GM12865 (cell line): ENCODE measurements at regions not wholly inside any gene's neighbourhood (a gene's known extent, or its start where the extent isn't known, plus 50 kb on each side); places are given as distances from the start of the nearest gene placed in this dataset.
"Not testable (repeated sequence)": the region's sequence is repeated elsewhere in the genome, so short reads cannot be mapped to it uniquely, and the experiment has no call there.

ENCODE experiments used
- DNase-seq: peaks from one replicate; pipeline ENCODE4 v3.0.0; 2010; ENCODE audit warnings: low read depth
- H3K4me3 ChIP-seq: 2 replicates; pipeline ENCODE4 v1.5.1; 2011; ENCODE audit warnings: mild to moderate bottlenecking, low read depth, low read length, control low read depth
- TF ChIP-seq, protein P1 (sequence below): IDR thresholded peaks from 2 replicates; pipeline ENCODE4 v1.5.1; 2011; ENCODE audit warnings: low read length, control low read depth, low read depth, inconsistent platforms; ENCODE audit not compliant: insufficient read depth; ENCODE audit errors: missing control alignments

DNA sequence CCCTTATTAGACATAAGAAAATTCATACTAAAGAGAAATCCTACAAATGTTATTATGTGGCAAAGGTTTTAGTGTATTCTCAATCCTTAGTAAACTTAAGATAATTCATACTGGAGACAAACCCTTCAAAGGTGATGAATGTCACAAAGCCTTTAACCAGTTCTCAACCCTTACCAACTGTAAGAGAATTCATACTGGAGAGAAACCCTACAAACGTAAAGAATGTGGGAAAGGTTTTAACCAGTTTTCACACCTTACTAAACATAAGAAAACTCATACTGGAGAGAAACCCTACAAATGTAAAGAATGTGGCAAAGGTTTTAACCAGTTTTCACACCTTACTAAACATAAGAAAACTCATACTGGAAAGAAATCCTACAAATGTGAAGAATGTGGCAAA lies 93.2 kb downstream of the ZNF680 start:
- TF ChIP-seq, protein P1, sequence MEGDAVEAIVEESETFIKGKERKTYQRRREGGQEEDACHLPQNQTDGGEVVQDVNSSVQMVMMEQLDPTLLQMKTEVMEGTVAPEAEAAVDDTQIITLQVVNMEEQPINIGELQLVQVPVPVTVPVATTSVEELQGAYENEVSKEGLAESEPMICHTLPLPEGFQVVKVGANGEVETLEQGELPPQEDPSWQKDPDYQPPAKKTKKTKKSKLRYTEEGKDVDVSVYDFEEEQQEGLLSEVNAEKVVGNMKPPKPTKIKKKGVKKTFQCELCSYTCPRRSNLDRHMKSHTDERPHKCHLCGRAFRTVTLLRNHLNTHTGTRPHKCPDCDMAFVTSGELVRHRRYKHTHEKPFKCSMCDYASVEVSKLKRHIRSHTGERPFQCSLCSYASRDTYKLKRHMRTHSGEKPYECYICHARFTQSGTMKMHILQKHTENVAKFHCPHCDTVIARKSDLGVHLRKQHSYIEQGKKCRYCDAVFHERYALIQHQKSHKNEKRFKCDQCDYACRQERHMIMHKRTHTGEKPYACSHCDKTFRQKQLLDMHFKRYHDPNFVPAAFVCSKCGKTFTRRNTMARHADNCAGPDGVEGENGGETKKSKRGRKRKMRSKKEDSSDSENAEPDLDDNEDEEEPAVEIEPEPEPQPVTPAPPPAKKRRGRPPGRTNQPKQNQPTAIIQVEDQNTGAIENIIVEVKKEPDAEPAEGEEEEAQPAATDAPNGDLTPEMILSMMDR: no peak
- DNase-seq: no peak
- H3K4me3 ChIP-seq: no peak overlapping the region

DNA sequence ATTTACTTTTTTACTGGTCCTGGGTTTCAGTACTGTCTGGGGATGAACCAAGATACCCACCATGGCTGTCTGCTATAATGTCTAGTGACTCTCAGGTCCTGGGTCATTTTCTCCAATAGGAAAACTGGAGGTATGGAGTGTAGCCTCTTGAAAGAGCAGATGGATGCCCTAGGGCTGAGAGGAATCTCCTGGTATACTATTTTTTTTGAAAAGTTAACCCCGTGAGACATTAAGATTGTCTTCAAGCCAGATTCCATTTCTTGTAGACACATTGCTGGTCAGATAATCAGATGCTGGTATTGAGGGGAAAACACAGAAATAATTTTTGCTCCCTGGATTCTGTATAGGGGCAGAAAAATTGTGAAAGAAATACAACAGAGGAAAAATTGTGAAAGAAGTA lies 97.3 kb downstream of the ZNF680 start:
- DNase-seq: no peak
- TF ChIP-seq, protein P1: no peak
- no peak overlapping the region for H3K4me3 ChIP-seq

DNA sequence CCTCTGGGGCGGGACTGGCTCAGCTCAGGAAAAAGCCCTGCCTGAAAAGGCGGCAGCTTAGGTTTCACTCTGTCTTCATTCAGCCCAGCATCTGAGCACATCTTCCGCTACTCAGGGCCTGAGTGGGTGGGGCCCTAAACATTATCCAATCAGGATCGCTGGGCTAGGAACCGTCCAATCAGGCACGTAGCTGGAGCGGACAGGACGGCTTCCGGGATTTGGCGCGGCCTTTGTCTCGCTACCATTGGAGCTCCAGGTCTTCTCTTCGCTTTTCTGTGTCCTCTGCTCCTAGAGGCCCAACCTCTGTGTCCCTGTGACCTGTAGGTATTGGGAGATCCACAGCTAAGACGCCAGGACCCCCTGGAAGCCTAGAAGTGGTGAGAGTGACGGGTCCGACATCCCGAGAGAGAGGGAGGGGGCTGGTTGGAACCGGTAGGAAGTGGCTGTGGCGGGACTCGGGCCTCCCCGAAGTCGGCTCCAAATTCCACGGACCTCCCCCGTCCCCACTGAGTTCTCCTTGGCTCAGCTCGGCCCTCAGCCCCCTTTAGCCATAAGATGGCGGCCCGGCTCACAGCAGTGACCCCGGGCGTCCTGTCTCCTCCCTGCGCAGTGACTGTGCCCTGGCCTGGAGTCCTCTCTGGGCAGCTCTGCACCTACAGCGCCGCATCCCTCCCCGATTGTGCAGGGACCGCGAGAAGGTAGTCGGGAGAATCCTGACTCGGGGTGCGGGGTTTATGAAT lies 99.1 kb downstream of the ZNF680 start:
- H3K4me3 ChIP-seq: no peak overlapping the region
- TF ChIP-seq, protein P1: no peak
- DNase-seq: peak; percentile 1

DNA sequence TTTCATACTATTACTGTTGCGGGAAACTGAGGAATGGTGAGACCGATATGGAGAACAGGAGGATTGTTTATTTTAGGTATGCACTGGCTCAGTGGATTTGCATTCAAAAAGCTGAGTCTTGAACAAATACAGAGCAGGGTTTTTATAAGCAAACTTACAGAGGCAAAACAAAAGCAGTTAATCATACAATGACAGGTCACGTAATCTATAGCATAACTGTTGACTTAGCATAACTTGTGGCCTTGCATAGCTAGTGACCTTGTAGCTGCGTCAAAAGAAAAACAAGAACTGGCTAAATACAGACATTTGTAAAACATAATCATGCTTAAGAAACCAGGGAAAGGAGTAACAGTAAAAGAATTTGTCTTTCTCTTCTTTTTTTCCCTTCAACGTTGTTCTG lies 103.0 kb downstream of the ZNF680 start:
- not testable (repeated sequence) for H3K4me3 ChIP-seq, DNase-seq

DNA sequence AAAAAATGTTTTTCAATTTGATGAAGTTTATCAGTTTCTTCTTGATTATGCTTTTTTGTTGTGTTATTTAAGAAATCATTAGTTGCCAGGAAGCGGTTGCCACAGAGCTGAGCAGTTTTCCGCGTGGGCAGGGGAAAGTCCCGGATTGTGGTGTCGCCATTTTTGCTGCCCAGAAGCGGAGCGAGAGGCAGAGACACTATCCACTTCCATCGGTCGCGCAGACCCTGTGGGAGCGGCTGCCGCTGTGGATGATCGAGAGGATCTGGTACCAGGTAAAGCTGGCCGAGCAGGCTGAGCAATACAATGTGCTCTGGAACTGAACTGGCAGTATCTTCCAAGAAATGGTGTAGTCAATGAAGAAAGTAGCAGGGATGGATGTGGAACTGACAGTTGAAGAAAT lies 119.8 kb downstream of the ZNF736 start:
- no peak overlapping the region for H3K4me3 ChIP-seq
- DNase-seq: no peak
- TF ChIP-seq, protein P1: no peak

DNA sequence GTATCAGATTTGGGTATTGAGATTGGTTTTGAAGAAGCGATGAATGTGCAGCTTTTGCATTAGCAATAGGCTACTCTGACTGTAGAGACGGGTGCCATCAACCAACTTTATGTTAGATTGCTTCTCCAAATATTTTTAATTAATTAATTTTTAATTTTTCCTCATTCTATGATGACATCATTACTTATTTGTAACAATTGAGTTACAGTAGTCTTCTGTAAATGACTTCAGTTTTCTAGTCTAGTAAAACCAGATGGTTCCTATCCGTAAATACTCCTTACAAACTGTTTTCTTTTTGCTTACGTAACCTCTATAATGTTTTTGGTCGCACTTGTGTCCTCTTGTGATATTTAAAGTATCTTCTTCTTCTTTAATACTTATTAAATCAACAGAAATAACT lies 118.1 kb downstream of the ZNF736 start:
- H3K4me3 ChIP-seq: no peak overlapping the region
- TF ChIP-seq, protein P1: no peak
- DNase-seq: no peak

DNA sequence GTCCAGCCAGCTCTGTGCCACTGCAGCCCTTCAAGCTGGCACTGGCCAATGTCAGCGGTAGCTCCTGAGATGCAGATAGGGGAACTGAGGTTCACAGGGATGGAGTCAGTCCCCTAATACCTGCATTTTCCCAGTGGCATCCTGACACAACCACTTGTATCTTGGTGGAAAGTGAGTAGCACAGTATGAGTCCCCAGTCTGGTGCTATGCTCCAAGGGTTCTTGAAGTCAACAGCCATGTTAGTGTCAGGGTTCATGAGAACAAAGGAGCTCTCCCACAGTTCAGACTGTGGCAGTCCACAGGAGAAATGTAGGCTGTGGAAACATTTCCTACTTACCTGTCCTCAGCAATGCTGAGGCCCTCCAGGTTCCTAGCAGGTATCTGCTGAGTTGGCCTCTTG lies 115.5 kb downstream of the ZNF736 start:
- DNase-seq: no peak
- TF ChIP-seq, protein P1: no peak
- H3K4me3 ChIP-seq: no peak overlapping the region

DNA sequence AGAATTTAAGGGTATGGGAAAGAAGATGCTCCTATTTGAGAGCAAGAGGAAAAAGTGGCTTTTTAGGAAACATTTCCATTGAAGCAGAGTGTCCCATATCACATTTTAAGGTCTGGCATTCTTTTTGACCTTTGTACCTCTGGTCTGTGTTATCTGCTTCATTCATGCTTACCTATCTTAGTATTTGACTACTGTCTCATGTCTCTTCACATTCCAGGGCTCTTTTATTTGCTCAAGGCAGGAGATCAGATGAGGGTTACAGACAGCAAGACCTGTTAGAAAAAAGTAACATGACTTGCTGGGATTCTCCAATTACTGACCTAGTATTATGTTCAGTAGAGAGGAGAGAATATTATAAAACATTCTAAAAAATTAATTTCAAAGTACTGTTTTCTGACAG lies 111.7 kb downstream of the ZNF736 start:
- not testable (repeated sequence) for H3K4me3 ChIP-seq, DNase-seq
